T-helper 2 cell treated with Interferon-gamma antibody and Interleukin-4, amounts not matched to agents 5 μg/mL and 100 μg/mL, for 36 hours (primary cell): ENCODE measurements at regions not wholly inside any gene's neighbourhood (a gene's known extent, or its start where the extent isn't known, plus 50 kb on each side); places are given as distances from the start of the nearest gene placed in this dataset.

Experiments used
- DNase-seq: peaks from one replicate; pipeline ENCODE4 v3.0.0; 2021; ENCODE audit warnings: low spot score
- H3K27ac Mint-ChIP-seq: one replicate; pipeline ENCODE4 v1.8.0; 2021; ENCODE audit warnings: mild to moderate bottlenecking, mixed read lengths
- H3K27me3 Mint-ChIP-seq: one replicate; pipeline ENCODE4 v1.8.0; 2021; ENCODE audit warnings: low read depth, mixed read lengths
- H3K36me3 Mint-ChIP-seq: one replicate; pipeline ENCODE4 v1.8.0; 2021; ENCODE audit warnings: low read depth, mixed read lengths
- H3K4me1 Mint-ChIP-seq: one replicate; pipeline ENCODE4 v1.8.0; 2021; ENCODE audit warnings: low read depth, mixed read lengths
- H3K4me3 Mint-ChIP-seq: one replicate; pipeline ENCODE4 v1.8.0; 2022; ENCODE audit warnings: mild to moderate bottlenecking, moderate library complexity, mixed read lengths
- H3K9me3 Mint-ChIP-seq: one replicate; pipeline ENCODE4 v1.8.0; 2021; ENCODE audit warnings: mixed read lengths

DNA sequence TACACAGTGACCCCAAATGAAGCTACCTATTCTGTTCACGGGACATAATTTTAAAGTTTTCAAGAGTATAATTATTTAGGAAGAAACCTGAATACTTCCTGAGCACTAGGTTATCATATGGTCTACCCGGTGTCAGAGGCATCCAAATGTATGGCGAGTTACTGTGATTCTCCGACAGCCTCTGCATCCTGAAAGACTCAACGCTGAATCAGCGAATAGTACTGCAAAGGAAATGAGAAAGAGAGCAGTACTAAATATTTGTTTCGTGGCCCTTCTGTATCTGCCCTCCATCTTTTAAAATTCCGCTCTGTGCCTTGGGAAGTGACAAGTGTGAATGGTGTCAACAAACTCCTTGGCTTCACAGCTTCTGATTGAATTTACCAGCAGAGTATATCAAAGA lies 358.0 kb upstream of the ZEB2 start:
- H3K27ac Mint-ChIP-seq, result no peak overlapping the region
- no peaks in the 10 kb centered on the region for H3K9me3 Mint-ChIP-seq
- no peak for DNase-seq
- H3K4me3 Mint-ChIP-seq, result no peak overlapping the region
- H3K27me3 Mint-ChIP-seq, result no peaks in the 10 kb centered on the region
- no peaks in the 10 kb centered on the region for H3K4me1 Mint-ChIP-seq
- H3K36me3 Mint-ChIP-seq, result no peaks in the 10 kb centered on the region

DNA sequence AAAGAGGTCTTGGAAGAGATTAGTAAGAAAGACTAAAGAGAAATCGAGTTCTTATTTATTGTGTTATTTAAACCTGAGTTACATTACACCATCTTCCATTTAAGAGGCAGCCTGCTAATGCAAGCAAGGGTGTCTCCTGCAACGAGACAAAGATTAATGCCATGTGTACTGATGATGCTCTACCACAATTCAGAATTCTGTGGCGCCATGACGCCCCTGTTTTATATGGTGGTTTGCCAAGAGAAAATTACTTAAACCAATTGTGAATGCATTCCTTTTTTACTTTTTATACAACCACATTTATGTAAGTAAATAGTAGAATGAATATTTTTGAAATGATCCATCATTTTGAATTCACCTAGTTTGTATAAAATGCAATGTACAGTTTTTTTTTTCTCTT lies 356.1 kb upstream of the ZEB2 start:
- H3K4me1 Mint-ChIP-seq, result no peaks in the 10 kb centered on the region
- H3K9me3 Mint-ChIP-seq, result no peaks in the 10 kb centered on the region
- no peaks in the 10 kb centered on the region for H3K27me3 Mint-ChIP-seq
- no peaks in the 10 kb centered on the region for H3K36me3 Mint-ChIP-seq
- H3K4me3 Mint-ChIP-seq, result no peak overlapping the region
- no peak for DNase-seq
- no peak overlapping the region for H3K27ac Mint-ChIP-seq

DNA sequence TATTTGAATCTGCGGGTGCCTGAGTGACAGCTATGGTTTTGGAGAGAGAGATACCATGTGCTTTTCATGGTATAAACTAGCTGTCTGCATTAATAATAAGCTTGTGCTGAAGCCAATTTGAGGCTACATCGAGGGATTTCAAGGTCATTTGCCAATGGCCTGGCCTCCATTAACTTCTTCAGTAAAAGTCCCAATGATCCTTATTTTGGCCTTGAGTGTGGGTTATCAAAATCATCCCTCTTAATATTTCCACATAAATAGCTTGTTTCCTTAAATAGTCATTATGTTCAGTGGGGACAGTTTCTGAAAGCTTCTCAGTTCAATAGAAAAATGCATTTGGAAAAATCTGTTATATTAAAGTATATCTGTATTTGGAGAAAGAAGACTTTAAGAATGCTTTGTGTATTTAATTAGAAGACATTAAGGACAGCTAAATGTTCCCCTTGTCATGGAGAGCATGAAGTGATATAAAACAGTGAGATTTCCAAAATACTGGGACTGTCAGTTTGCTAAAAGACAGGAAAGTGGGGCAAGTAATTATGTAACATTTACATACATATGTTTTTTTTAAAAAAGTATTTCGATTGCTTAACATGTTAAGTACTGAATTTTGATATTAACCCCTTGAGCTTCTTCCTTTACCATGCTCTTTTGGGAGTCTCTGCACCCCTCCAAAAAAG lies 355.5 kb upstream of the ZEB2 start:
- H3K36me3 Mint-ChIP-seq, result no peaks in the 10 kb centered on the region
- no peak overlapping the region for H3K27ac Mint-ChIP-seq
- H3K27me3 Mint-ChIP-seq, result no peaks in the 10 kb centered on the region
- no peaks in the 10 kb centered on the region for H3K9me3 Mint-ChIP-seq
- no peaks in the 10 kb centered on the region for H3K4me1 Mint-ChIP-seq
- H3K4me3 Mint-ChIP-seq, result no peak overlapping the region
- no peak for DNase-seq

DNA sequence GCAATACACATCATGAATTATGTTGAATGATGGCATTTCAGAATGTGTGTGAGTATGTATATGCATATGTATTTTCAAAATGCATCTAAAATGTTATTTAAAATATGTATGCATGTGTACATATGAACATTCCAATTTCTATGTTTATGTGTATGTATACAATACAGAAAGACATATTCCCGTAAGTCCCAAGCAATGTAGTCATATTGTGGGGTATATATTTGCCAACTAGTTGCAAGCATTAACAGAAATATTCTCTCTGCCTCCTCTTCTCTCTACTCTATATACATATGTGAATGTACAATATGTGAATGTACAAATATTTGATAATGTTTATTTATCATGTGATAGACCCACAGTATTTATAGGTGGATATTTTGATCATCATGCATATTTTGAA lies 345.8 kb upstream of the ZEB2 start:
- no peak for DNase-seq
- Mint-ChIP-seq H3K27me3 (no peaks in the 10 kb centered on the region), H3K9me3 (no peaks in the 10 kb centered on the region), H3K27ac (no peak overlapping the region), H3K4me3 (no peak overlapping the region), H3K36me3 (no peaks in the 10 kb centered on the region), H3K4me1 (no peaks in the 10 kb centered on the region)

DNA sequence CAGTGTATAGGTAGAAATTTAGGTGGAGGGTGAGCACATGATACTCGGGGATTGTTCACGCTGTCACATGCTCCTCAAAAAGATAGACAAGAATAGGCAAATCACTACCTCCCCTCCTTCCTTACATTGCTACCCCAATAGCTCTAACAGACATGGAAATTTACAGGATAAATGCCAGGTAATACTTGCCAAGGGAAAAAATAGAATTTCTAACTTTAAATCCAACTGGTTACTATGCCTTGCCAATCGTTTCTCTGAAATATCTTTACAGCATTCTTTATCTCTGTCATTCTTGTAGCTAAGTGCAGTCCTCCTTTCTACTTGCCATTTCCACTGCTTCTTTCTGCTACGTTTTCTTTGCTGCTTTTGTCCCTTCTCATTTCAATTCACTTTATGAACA lies 339.8 kb upstream of the ZEB2 start:
- Mint-ChIP-seq H3K27ac (no peak overlapping the region), H3K4me3 (no peak overlapping the region), H3K27me3 (no peaks in the 10 kb centered on the region), H3K36me3 (no peaks in the 10 kb centered on the region), H3K4me1 (no peaks in the 10 kb centered on the region), H3K9me3 (no peaks in the 10 kb centered on the region)
- DNase-seq, result no peak

DNA sequence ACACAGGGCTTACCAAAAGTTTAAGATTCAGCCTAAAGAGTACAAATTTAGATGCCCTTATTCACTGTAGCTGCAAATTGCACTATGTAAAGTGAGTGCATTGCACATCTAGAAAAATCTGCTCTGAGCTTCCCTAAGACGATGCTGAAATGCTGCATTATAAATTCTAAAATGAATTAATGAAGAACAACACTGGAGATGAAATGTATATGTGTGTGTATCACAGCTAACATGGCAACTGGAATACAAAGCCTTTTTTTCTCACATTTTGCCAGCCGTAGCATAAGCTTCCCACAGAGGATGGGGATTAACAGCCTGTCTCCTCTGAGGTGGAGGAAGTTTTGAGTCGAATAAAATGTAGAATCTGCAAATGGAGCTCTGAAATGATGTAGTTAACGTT lies 338.3 kb upstream of the ZEB2 start:
- no peaks in the 10 kb centered on the region for H3K27me3 Mint-ChIP-seq
- no peaks in the 10 kb centered on the region for H3K36me3 Mint-ChIP-seq
- DNase-seq, result no peak
- no peak overlapping the region for H3K4me3 Mint-ChIP-seq
- no peaks in the 10 kb centered on the region for H3K4me1 Mint-ChIP-seq
- H3K27ac Mint-ChIP-seq, result no peak overlapping the region
- H3K9me3 Mint-ChIP-seq, result no peaks in the 10 kb centered on the region

DNA sequence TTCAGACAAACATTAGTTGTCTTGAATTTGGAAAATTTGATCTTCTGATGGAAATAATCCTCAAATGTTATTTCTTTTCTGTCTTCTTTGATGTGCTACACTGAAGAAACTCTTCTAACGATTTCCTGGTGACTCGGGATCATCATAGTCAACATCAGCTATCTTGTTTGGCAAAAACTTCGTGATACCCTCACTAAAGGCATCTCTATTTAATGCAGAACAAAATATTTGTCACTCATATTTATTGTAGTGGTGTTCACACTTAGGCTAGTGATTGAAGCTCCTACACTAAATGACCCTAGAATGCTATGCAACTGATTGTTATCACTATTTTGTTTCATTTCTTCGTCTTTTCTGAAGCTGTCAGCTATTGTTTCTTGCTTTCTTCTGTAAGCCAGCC lies 334.7 kb upstream of the ZEB2 start:
- no peak overlapping the region for H3K4me3 Mint-ChIP-seq
- no peaks in the 10 kb centered on the region for H3K36me3 Mint-ChIP-seq
- DNase-seq, result no peak
- no peak overlapping the region for H3K27ac Mint-ChIP-seq
- H3K9me3 Mint-ChIP-seq, result no peaks in the 10 kb centered on the region
- no peaks in the 10 kb centered on the region for H3K27me3 Mint-ChIP-seq
- no peaks in the 10 kb centered on the region for H3K4me1 Mint-ChIP-seq

DNA sequence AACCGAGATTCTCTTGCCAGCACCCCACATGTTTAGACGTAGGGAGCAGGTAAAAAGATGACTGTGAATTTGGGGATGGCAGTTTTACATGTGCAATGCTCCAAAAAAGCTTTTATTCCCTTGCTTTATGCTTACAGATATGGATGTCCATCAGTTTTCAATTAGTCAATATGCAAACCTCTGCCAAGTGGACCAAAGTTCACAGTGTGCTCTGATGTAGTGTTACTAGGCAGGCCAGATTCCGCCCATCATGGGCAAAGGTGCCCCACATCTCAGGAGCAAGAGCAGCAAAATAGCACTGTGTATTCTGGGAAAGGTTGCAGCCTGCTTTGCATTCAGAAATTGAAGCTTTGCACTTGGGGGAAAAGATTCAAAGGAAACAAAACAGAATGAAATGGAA lies 329.7 kb upstream of the ZEB2 start:
- no peak overlapping the region for H3K4me3 Mint-ChIP-seq
- H3K9me3 Mint-ChIP-seq, result no peaks in the 10 kb centered on the region
- no peaks in the 10 kb centered on the region for H3K27me3 Mint-ChIP-seq
- no peak overlapping the region for H3K27ac Mint-ChIP-seq
- no peaks in the 10 kb centered on the region for H3K36me3 Mint-ChIP-seq
- H3K4me1 Mint-ChIP-seq, result no peaks in the 10 kb centered on the region
- no peak for DNase-seq

DNA sequence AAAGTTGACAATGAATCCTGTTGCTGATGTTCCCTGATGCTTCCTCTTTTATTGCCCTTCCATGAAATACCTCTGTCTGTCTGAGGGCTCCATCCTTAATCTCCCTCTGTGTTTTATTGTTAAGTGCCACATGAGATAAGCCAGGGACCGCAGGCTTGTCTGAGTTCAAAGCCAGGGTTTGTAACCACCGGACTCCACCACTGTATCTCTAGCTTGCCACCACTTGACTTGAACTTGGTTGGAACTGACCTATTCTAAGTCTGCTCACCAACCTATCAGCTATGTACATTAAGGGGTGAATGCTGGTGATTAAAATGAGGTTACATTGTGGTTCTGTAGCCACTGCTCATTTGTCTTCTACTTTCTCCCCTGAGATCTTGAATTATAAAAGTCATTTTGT lies 328.5 kb upstream of the ZEB2 start:
- DNase-seq, result no peak
- Mint-ChIP-seq H3K9me3 (no peaks in the 10 kb centered on the region), H3K4me3 (no peak overlapping the region), H3K27ac (no peak overlapping the region), H3K27me3 (no peaks in the 10 kb centered on the region), H3K36me3 (no peaks in the 10 kb centered on the region), H3K4me1 (no peaks in the 10 kb centered on the region)

DNA sequence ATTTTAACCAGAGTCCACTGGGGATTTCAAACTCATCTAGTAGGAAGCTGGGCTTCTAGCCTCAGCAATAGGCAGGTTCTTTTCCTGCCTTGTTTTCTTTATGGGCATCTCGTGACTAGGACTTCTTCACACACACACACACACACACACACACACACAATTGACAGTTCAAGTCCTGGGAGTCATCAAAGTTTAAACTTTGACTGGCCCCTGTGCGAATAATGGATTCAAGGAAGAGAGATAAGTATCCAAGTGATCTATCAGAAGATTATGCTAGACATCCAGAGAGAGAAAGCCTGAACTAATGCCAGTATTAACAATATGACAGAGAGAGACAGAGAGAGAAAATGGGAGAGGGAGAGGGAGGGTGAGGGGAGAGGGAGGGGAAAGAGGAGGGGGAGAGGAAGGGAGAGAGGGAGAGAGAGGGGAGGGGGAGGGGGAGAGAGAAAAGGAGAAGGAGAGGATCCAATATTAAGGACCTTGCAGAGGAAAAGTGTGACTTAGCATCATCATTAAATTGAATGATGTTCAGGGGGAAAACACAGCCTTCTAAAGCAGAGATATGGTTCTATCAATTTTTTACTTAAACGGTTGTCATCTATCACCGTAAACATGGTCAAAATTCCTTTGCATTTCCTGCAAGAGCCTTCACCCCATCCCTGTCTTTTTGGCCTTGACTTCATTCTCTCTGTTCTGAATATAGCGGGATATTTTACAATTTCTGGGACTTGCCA lies 327.6 kb upstream of the ZEB2 start:
- Mint-ChIP-seq H3K27me3 (no peaks in the 10 kb centered on the region), H3K9me3 (no peaks in the 10 kb centered on the region), H3K4me3 (no peak overlapping the region), H3K36me3 (no peaks in the 10 kb centered on the region), H3K4me1 (no peaks in the 10 kb centered on the region), H3K27ac (no peak overlapping the region)
- no peak for DNase-seq

DNA sequence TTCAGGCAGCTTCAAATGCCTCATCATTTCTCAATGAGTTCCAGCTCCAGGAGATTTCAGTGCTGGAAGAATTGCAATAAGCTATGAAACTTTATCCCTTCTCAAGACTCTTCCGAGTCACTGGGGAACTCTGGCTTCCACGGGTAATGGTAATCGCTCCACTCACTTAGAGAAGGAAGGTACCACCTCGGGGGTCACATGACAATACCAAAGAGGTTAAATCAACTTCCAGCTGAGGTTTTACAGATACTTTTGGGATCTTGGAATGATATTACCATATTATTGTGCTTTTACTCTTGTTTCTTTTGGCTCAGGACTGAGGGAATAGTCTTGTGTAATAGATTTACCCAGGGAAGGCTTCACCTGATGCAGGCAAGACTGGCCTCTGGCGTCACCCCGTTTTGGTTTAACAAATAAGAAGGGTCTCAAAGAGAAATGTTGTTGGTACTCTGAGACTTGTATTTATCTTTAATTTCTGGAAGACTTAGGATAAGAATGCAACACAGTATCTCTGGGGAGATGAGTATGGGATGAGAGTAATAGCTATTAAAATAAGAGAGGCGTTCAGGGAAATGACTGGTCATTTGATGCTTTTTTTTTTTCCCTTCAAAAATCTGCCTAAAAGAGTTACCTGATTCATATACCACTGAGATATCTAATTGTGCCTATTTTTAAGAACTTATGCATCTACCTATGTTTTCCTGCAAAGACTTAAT lies 316.9 kb upstream of the ZEB2 start:
- Mint-ChIP-seq H3K9me3 (no peaks in the 10 kb centered on the region), H3K27ac (no peak overlapping the region), H3K36me3 (no peaks in the 10 kb centered on the region), H3K4me3 (no peak overlapping the region), H3K4me1 (no peaks in the 10 kb centered on the region), H3K27me3 (no peaks in the 10 kb centered on the region)
- no peak for DNase-seq

DNA sequence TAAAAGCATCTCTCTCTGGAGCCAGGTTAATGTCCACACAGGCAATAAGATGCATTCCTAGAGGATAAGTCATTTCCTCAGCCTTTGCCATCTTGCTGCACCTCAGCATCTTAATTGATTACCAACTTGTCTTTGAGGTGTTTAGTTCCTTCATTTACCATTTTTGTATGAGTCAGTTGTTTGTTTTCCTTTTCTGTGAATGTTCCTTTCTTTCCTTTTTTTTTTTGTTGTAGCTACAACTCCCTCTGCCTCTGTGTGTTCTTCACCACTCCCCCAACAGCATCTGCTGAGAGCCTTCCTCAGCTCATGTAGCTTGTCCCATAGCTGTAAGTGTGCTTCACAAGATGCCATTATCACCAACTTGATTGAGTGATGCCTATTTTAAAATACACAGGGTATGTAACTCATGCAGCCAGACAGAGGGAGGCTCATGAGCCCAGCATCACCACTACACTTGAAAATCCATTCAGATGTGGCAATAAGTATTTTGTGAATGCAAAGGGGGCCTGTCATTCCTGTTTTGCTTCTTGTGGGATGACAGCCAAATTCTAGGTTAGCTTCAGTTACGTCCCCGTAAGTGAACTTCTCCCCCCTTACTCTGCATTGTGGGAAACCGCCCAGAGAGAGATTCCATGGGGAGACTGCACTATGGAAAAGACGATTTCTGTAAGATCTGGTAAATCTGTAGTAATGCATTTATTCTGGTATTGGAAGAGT lies 315.9 kb upstream of the ZEB2 start:
- H3K4me1 Mint-ChIP-seq, result no peaks in the 10 kb centered on the region
- no peak overlapping the region for H3K4me3 Mint-ChIP-seq
- H3K36me3 Mint-ChIP-seq, result no peaks in the 10 kb centered on the region
- H3K9me3 Mint-ChIP-seq, result no peaks in the 10 kb centered on the region
- no peaks in the 10 kb centered on the region for H3K27me3 Mint-ChIP-seq
- H3K27ac Mint-ChIP-seq, result no peak overlapping the region
- DNase-seq, result no peak

DNA sequence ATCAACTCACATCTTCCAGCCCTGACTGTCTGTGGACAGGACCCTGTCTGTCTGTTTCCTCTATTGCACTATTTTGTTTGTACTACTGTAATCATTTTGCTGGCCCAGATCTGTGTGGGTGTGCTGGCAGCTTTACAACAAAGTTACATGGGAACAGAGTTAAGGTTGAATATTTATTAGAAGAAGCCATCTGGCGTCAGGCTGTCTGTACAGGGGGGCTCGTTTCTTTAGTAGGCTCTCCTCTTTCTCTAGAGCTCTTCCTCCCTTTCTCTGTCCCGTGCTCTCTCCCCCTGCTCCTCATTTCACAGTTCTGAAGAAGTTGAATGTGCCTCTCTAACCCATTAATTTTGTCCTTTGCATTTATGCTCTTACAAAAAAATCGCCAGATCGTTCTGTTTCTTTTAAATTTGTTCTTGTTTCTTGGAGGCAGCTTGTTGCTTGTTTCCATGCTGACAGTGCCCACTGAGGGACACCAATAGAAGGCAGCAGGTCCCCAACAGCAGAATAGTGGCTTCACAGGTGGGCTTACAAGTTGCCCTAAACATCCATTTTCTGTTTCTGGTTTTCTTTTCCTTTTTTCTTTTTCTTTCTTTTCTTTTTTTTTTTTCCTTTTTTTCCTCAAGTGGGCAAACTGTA lies 315.2 kb upstream of the ZEB2 start:
- no peaks in the 10 kb centered on the region for H3K9me3 Mint-ChIP-seq
- no peaks in the 10 kb centered on the region for H3K36me3 Mint-ChIP-seq
- no peaks in the 10 kb centered on the region for H3K27me3 Mint-ChIP-seq
- no peak for DNase-seq
- H3K27ac Mint-ChIP-seq, result no peak overlapping the region
- H3K4me1 Mint-ChIP-seq, result no peaks in the 10 kb centered on the region
- H3K4me3 Mint-ChIP-seq, result no peak overlapping the region

DNA sequence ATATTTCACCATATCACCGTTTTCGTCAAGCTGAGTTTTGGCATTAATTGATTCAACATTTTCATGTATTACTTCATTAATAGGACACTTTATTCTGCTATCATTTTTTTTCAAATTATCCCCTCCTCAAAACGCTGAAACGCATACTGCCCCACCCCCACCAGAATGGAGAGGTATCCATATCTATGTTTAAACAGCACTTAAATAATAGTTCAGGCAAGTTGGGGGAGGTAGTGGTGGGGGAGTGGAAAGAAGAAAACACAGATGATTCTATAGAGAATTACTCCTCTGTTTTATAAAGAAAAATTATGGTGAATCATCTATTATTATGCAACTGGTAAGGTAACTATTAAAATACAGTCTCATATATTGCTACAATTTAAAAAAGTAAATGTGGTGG lies 314.4 kb upstream of the ZEB2 start:
- Mint-ChIP-seq H3K4me3 (no peak overlapping the region), H3K9me3 (no peaks in the 10 kb centered on the region), H3K4me1 (no peaks in the 10 kb centered on the region), H3K27me3 (no peaks in the 10 kb centered on the region), H3K27ac (no peak overlapping the region), H3K36me3 (no peaks in the 10 kb centered on the region)
- no peak for DNase-seq
